GM12891 (cell line): ENCODE measurements at regions not wholly inside any gene's neighbourhood (a gene's known extent, or its start where the extent isn't known, plus 50 kb on each side); places are given as distances from the start of the nearest gene placed in this dataset.

Experiments used
- PAX5 ChIP-seq: IDR thresholded peaks from 2 replicates; pipeline ENCODE4 v1.6.1; 2011; ENCODE audit warnings: low read length, moderate library complexity, mild to moderate bottlenecking; ENCODE audit not compliant: insufficient read depth, severe bottlenecking
- POLR2A ChIP-seq: IDR thresholded peaks from 2 replicates; pipeline ENCODE4 v1.6.1; 2011; ENCODE audit warnings: low read depth, low read length, control low read depth
- POLR2AphosphoS5 ChIP-seq: IDR thresholded peaks from 2 replicates; pipeline ENCODE4 v1.6.1; 2011; ENCODE audit warnings: low read depth, low read length, control low read depth
- POU2F2 ChIP-seq: IDR thresholded peaks from 2 replicates; pipeline ENCODE4 v1.6.1; 2011; ENCODE audit warnings: low read depth, mild to moderate bottlenecking, control low read depth, low read length, moderate library complexity
- SPI1 ChIP-seq: IDR thresholded peaks from 2 replicates; pipeline ENCODE4 v1.6.1; 2011; ENCODE audit warnings: low read depth, low read length, control low read depth
- TAF1 ChIP-seq: IDR thresholded peaks from 2 replicates; pipeline ENCODE4 v1.6.1; 2011; ENCODE audit warnings: low read depth, low read length, control low read depth

- TF ChIP-seq POLR2A (no peak), POLR2AphosphoS5 (no peak), TAF1 (no peak), PAX5 (no peak), SPI1 (no peak), POU2F2 (no peak)
Measured at GRCh38 chr2:37563375-37564015, 107.9 kb downstream of the CDC42EP3 start.
